ENCODE measurements at regions not wholly inside any gene's neighbourhood (a gene's known extent, or its start where the extent isn't known, plus 50 kb on each side); places are given as distances from the start of the nearest gene placed in this dataset.

DNA sequence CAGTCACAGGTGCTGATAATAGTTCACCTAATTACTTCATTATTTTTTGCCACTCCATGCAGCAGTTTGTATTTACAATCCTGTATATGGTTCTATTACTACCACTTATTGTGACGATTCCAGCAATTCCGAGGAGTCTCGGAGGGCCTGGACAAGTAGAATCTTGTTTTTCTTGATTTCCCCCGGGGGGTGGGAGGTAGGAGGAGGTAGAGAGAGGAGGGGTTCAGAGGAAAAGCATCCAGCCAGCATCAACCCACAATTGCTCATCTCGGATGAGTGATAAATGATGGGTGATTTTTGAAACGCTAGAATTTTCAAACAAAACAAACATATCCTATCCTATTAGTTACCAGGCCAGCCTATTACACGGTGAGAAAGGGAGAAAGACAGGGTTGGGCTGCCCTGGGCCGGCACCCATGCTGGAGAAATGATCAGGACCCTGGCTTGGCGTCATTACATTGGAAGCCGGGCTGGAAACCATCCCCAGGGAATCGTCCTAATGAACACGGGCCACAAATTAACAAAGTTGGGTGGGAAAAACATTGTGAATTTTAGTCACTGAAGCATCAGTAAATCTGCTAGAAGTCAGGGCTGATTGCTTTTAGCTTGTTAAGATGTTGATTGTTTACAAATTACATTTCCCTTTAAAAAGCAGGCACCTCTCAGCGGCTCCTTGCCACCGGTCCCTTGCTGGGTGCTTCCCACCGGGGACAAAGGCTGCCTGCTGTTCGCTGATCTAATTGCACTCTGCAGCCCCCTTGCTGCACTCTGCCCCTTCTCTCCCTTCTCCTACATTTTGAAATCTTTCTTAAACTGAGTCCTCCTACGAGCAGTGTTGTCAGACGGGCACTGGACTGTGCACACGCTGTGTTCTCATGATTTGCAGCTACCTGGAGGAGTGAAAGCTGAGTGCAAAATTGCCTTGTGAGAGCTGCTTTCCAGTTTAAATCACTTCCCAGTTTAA is 95.5 kb downstream of the FAM204A start:
- Mint-ChIP-seq H3K4me1 (ENCODE audit: low read depth) (no peaks in the 10 kb centered on the region), H3K4me3 (no peak overlapping the region), H3K9me3 (ENCODE audit: insufficient read depth) (no peaks in the 10 kb centered on the region), H3K27me3 (ENCODE audit: low read depth) (peaks cover 54% of the 10 kb centered on the region), H3K27ac (no peak overlapping the region), H3K36me3 (ENCODE audit: low read depth) (no peaks in the 10 kb centered on the region)
- CTCF ChIA-PET, result no interaction called here
- DNase-seq (no peak), ATAC-seq (no peak)
- POLR2A ChIA-PET, result no interaction called here

DNA sequence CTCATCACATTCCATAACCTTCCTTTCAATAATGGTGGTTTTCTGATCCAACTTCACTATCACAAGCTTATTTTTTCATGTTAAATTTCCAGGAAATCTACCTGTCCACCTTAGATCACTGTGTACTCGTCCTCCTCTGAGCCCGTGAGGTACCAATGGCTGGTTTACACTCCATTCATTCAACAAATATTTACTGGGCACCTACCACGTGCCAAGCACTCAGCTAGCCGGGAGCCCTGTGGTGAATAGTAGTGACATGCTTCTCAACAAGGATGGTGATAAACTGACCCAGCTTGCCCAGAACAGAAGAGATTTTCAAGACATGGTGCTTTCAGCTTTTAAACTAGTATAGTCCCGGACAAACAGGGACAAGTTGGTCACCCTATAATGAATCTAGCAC is 98.2 kb downstream of the FAM204A start:
- Mint-ChIP-seq H3K27ac (no peak overlapping the region), H3K36me3 (ENCODE audit: low read depth) (no peaks in the 10 kb centered on the region), H3K4me1 (ENCODE audit: low read depth) (no peaks in the 10 kb centered on the region), H3K4me3 (no peak overlapping the region), H3K9me3 (ENCODE audit: insufficient read depth) (no peaks in the 10 kb centered on the region), H3K27me3 (ENCODE audit: low read depth) (peaks cover 45% of the 10 kb centered on the region)
- DNase-seq (no peak), ATAC-seq (no peak)
- POLR2A ChIA-PET, result no interaction called here
- CTCF ChIA-PET, result interaction anchor here (0.9 to 5.5 kb wide), 4 partner anchors 13 to 747 kb away, joined by 3 to 49 read pairs (median 4); no protein-coding TSS in a partner anchor

DNA sequence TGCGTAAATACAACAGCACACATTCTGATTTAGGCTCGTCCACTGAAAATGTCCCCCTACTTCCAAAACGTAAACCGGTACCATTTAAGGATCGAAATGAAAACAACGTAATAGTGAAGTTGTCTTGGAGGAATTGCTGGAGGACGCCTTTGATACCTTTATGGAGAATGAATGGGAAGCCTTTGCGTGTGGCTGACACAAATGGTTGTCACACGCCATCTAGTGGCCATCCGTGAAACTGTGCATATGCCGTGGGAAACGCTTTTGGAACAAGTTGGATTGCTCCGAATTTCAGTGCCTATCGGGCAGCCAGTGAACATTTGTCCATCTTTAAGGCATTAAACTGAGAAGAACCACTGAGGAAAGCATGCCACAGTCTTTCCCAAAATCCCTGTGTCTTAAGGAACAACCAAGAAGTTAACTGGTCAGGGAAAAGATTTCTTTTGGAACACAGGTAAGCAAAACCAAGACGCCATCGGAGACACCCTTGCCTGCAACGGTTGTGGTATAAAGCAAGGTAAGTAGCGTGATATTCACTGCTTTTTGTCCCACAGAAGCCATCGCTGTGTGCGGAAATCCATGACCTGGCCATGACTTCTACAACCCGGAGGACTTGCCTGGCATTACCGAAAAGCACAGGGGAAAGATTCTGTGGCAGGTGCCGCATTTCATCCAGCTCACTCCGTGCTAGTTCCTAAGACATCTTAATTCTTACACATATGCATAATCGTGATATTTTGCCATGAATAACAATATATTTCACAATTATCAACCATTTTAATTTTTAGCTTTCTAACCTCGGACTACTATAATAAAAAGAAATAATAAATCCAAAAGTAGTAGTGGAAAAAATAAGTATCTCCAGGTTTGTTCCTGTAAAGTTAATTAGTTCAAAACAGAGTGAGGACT is 100.6 kb downstream of the FAM204A start:
- no peak for ATAC-seq
- H3K27ac Mint-ChIP-seq, result no peak overlapping the region
- CTCF ChIA-PET, result interaction anchor here (0.6 to 5.5 kb wide), 8 partner anchors 9 to 1025 kb away, joined by 3 to 49 read pairs (median 3); no protein-coding TSS in a partner anchor
- no peaks in the 10 kb centered on the region for H3K4me1 Mint-ChIP-seq (ENCODE audit: low read depth)
- peak; percentile 74 for DNase-seq
- no peaks in the 10 kb centered on the region for H3K9me3 Mint-ChIP-seq (ENCODE audit: insufficient read depth)
- H3K4me3 Mint-ChIP-seq, result no peak overlapping the region
- H3K27me3 Mint-ChIP-seq (ENCODE audit: low read depth), result peaks cover 36% of the 10 kb centered on the region
- H3K36me3 Mint-ChIP-seq (ENCODE audit: low read depth), result no peaks in the 10 kb centered on the region
- POLR2A ChIA-PET, result no interaction called here

DNA sequence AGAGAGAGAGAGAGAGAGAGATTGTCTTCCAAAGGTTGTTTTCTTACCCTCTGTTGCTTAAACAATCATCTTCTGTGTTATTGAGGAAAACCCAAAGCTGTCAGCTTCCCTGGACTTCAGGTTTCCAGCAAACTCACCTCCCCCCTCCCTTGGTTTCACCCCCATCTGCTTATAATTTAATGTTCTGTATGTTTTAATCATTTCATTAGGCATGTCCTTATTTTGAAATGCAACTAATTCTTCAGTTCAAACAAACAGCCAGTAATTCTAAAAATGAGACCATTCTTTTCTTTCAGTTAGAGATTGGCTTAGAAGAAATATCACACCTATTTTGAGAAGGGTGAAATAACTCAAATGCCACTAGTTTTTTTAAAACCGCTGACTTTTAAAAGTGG is 102.9 kb downstream of the FAM204A start:
- CTCF ChIA-PET, result no interaction called here
- Mint-ChIP-seq H3K36me3 (ENCODE audit: low read depth) (no peaks in the 10 kb centered on the region), H3K4me1 (ENCODE audit: low read depth) (no peaks in the 10 kb centered on the region), H3K27me3 (ENCODE audit: low read depth) (peaks cover 24% of the 10 kb centered on the region), H3K27ac (no peak overlapping the region), H3K4me3 (no peak overlapping the region), H3K9me3 (ENCODE audit: insufficient read depth) (no peaks in the 10 kb centered on the region)
- no peak for DNase-seq
- POLR2A ChIA-PET, result no interaction called here
- no peak for ATAC-seq

DNA sequence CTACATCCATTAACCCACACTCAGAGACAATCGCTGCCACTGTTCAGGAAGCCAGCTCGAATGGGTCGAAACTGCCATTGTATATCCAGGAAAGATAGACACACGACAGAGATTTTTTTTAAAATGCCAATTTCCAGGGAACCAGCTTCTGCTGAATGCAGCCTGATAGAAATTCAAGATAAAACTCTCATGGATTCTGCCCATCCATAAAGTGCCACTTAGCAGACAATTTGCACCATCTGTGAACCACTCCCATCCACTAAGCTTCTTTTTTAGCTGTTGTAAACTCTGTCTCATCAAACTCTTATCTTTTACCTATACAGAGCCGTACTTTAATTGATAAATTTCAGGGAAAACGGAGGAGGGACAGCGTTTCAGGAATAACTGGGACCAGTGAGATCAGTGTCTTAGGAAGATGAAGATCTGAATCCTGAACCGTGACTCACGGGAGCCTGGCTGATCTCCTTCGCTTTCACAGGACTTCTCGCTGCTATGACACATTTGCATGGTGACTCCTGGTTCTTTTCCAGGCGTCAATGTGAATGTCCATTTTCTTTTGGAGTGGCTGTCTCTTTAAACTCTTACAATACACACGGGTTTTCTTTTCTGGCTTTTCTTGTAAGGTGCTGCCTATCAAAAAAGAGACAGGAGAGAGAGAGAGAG is 103.4 kb downstream of the FAM204A start:
- DNase-seq, result no peak
- ChIA-PET POLR2A (no interaction called here), CTCF (no interaction called here)
- no peaks in the 10 kb centered on the region for H3K4me1 Mint-ChIP-seq (ENCODE audit: low read depth)
- H3K27ac Mint-ChIP-seq, result no peak overlapping the region
- H3K36me3 Mint-ChIP-seq (ENCODE audit: low read depth), result no peaks in the 10 kb centered on the region
- H3K27me3 Mint-ChIP-seq (ENCODE audit: low read depth), result peaks cover 20% of the 10 kb centered on the region
- no peak for ATAC-seq
- no peak overlapping the region for H3K4me3 Mint-ChIP-seq
- no peaks in the 10 kb centered on the region for H3K9me3 Mint-ChIP-seq (ENCODE audit: insufficient read depth)

DNA sequence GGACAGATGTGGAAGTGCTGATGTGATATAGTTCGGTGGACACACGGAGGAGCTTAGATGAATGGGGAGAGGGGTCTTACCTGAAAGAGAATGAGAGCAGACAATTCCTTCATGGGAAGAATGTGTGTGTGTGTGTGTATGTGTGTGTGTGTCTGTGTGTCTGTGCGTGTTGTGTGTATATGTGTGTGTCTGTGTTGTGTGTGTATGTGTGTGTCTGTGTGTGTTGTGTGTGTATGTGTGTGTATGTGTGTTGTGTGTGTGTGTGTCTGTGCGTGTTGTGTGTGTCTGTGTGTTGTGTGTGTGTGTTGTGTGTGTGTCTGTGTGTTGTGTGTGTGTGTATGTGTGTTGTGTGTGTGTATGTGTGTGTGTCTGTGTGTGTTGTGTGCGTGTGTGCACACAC is 104.2 kb downstream of the FAM204A start:
- DNase-seq (no peak), ATAC-seq (no peak)
- ChIA-PET CTCF (no interaction called here), POLR2A (no interaction called here)
- no peaks in the 10 kb centered on the region for H3K36me3 Mint-ChIP-seq (ENCODE audit: low read depth)
- H3K9me3 Mint-ChIP-seq (ENCODE audit: insufficient read depth), result no peaks in the 10 kb centered on the region
- H3K27me3 Mint-ChIP-seq (ENCODE audit: low read depth), result peaks cover 16% of the 10 kb centered on the region
- H3K4me3 Mint-ChIP-seq, result no peak overlapping the region
- H3K27ac Mint-ChIP-seq, result no peak overlapping the region
- H3K4me1 Mint-ChIP-seq (ENCODE audit: low read depth), result no peaks in the 10 kb centered on the region

DNA sequence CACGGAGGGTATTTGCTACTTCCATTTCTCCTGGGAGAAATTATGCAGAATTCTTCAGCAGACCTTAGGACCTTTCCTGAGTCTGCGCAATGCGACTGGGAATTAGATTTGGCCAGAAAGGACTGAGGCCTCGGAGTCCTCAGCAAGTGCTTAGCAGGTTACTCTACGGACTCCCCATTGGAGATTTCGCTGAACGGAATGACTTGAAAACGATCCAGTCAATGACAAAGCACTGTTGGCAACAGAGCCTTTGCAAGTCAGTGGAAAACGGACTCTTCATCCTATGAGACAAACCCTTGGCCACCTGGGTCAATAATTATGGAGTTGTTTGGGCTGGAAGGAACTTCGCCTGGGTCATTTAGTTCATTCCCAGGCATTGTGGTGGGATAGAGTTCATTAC is 107.4 kb downstream of the FAM204A start:
- DNase-seq (no peak), ATAC-seq (no peak)
- no peak overlapping the region for H3K4me3 Mint-ChIP-seq
- H3K27ac Mint-ChIP-seq, result no peak overlapping the region
- ChIA-PET POLR2A (no interaction called here), CTCF (no interaction called here)
- H3K27me3 Mint-ChIP-seq (ENCODE audit: low read depth), result peaks cover 10% of the 10 kb centered on the region
- H3K36me3 Mint-ChIP-seq (ENCODE audit: low read depth), result no peaks in the 10 kb centered on the region
- H3K4me1 Mint-ChIP-seq (ENCODE audit: low read depth), result no peaks in the 10 kb centered on the region
- H3K9me3 Mint-ChIP-seq (ENCODE audit: insufficient read depth), result no peaks in the 10 kb centered on the region

DNA sequence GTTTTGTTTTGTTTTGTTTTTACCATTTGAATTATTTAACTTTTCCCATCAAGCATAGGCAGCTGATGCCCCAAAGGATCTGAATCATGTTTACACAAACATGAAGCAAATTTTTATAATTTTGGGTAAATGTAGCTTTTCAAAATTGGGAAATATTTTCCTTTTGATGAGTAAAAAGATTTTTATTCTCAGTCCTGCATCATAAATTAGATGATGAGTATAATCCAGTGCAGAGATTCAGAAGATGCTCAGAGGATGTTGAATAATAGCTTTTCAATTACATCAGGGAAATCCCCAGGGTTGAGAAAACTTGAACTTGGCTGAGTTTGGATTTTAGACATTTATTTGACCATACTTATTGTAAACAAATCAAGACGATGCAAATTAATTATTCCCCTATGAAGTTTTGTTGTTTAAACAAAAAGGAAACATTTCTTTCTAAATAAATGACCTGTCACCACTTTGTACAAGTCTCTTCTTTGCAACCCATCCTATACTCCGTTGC is 121.7 kb downstream of the FAM204A start:
- Mint-ChIP-seq H3K4me3 (no peak overlapping the region), H3K36me3 (ENCODE audit: low read depth) (no peaks in the 10 kb centered on the region), H3K27ac (no peak overlapping the region), H3K9me3 (ENCODE audit: insufficient read depth) (no peaks in the 10 kb centered on the region), H3K4me1 (ENCODE audit: low read depth) (no peaks in the 10 kb centered on the region), H3K27me3 (ENCODE audit: low read depth) (peaks cover 11% of the 10 kb centered on the region)
- ChIA-PET POLR2A (no interaction called here), CTCF (no interaction called here)
- DNase-seq (no peak), ATAC-seq (no peak)

DNA sequence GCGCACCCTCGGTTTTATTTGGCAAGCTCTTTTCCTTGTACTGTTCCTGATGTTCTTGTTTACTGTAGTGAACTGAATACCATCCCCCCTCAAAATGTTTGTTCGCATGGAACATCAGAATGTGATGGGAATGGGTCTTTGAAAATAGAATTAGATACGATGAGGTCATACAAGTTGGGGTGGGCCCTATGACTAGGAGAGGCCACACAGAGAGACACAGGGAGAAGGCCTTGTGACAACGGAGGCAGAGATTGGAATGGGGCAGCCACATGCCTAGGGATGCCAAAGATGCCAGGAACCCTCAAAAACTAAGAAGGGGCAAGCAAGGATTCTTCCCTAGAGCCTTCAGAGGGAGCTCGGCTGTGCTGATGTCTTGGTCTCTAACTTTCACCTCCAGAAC is 123.6 kb downstream of the FAM204A start:
- DNase-seq, result no peak
- Mint-ChIP-seq H3K4me3 (no peak overlapping the region), H3K9me3 (ENCODE audit: insufficient read depth) (no peaks in the 10 kb centered on the region), H3K4me1 (ENCODE audit: low read depth) (no peaks in the 10 kb centered on the region), H3K27me3 (ENCODE audit: low read depth) (peaks cover 11% of the 10 kb centered on the region), H3K36me3 (ENCODE audit: low read depth) (no peaks in the 10 kb centered on the region), H3K27ac (no peak overlapping the region)
- ATAC-seq, result no peak
- CTCF ChIA-PET, result no interaction called here
- POLR2A ChIA-PET, result no interaction called here

DNA sequence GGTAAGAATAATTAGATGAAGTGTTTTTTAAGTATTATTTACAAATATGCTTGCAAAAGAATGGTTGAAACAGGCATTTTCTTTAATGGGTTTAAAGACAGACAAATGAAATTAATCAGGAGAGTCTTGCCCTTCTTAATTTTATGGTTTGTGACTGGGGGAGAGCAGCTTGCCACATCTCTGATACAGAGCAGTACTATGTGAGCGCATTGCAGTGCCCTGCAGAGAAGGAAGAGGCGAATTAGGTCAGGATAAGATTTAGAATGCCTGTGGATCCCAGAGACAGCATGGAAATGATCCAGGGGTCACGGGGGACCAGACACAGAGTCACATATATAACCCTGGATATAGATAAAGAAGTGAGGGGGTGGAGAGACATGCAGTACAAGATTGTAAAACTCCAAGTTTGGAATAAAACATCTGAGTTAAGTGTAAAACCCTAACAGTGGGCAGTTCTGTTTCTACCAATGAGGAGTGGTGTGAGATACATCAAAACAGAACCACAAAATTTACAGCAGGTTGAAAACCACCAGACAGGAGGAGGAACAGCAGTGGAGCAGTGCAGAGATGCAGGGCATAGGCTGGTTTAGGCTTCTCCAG is 125.5 kb downstream of the FAM204A start:
- Mint-ChIP-seq H3K9me3 (ENCODE audit: insufficient read depth) (no peaks in the 10 kb centered on the region), H3K27ac (no peak overlapping the region)

DNA sequence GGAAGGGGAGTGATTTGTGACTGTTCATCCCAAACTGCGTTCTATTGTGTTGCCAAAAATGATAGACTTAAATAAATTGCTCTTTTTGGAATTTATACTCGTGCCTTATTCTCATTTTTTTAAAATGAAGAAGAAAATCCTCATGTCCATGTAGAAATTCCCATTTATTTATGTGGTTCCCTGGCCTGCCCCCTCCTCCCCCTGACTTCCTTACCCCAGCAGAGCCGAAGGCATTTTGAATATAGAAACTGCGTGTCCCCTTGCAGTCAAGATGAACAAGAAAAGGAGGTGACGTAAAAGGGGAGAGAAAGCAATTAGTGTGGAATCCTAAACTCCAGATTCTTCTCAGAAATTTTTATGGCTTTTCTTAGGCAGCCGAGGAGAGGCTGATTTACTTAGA is 126.1 kb downstream of the FAM204A start:
- Mint-ChIP-seq H3K4me1 (ENCODE audit: low read depth) (no peaks in the 10 kb centered on the region), H3K4me3 (no peak overlapping the region), H3K27ac (no peak overlapping the region), H3K36me3 (ENCODE audit: low read depth) (no peaks in the 10 kb centered on the region), H3K27me3 (ENCODE audit: low read depth) (peaks cover 10% of the 10 kb centered on the region), H3K9me3 (ENCODE audit: insufficient read depth) (no peaks in the 10 kb centered on the region)
- DNase-seq, result no peak
- ATAC-seq, result no peak
- CTCF ChIA-PET, result no interaction called here
- POLR2A ChIA-PET, result no interaction called here

More for the DNA sequence above, 125.5 kb downstream of the FAM204A start:
- H3K36me3 Mint-ChIP-seq (ENCODE audit: low read depth), result no peaks in the 10 kb centered on the region
- no peaks in the 10 kb centered on the region for H3K4me1 Mint-ChIP-seq (ENCODE audit: low read depth)
- peaks cover 11% of the 10 kb centered on the region for H3K27me3 Mint-ChIP-seq (ENCODE audit: low read depth)
- H3K4me3 Mint-ChIP-seq, result no peak overlapping the region
- ChIA-PET POLR2A (no interaction called here), CTCF (no interaction called here)
- DNase-seq (no peak), ATAC-seq (no peak)
